Fibroblast of villous mesenchyme (primary cell): ENCODE measurements at regions not wholly inside any gene's neighbourhood (a gene's known extent, or its start where the extent isn't known, plus 50 kb on each side); places are given as distances from the start of the nearest gene placed in this dataset.

Experiments
- DNase-seq: peaks from one replicate; pipeline ENCODE4 v3.0.0-alpha.2; 2010; ENCODE audit warnings: low read depth
- H3K4me3 ChIP-seq: 2 replicates; pipeline ENCODE4 v1.5.1; 2011; ENCODE audit warnings: low read depth, mild to moderate bottlenecking, low read length
- TF ChIP-seq, protein P1 (sequence below): IDR thresholded peaks from 2 replicates; pipeline ENCODE4 v1.5.1; 2012; ENCODE audit warnings: low read depth, mild to moderate bottlenecking, low read length; ENCODE audit not compliant: insufficient read depth

DNA sequence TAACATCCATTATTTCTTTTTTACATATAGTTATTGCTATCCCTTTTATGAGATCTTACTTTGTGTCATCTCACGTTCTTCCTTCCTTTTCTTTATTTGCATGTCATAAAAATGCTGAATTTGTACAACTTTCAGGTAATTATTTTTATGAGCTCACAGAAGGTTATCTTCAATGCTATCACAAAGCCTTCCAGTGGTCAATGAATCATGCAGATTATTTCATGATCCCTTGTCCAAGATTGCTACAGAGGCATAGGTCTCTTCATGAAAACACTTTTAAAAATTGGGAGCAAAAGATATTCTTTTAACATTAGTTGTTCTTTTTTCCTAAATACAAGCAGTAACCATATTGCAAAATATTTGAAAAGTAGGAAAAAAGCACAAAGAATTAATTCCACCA lies 880.1 kb upstream of the NR2F2 start:
- TF ChIP-seq, protein P1, sequence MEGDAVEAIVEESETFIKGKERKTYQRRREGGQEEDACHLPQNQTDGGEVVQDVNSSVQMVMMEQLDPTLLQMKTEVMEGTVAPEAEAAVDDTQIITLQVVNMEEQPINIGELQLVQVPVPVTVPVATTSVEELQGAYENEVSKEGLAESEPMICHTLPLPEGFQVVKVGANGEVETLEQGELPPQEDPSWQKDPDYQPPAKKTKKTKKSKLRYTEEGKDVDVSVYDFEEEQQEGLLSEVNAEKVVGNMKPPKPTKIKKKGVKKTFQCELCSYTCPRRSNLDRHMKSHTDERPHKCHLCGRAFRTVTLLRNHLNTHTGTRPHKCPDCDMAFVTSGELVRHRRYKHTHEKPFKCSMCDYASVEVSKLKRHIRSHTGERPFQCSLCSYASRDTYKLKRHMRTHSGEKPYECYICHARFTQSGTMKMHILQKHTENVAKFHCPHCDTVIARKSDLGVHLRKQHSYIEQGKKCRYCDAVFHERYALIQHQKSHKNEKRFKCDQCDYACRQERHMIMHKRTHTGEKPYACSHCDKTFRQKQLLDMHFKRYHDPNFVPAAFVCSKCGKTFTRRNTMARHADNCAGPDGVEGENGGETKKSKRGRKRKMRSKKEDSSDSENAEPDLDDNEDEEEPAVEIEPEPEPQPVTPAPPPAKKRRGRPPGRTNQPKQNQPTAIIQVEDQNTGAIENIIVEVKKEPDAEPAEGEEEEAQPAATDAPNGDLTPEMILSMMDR, result no peak
- no peak overlapping the region for H3K4me3 ChIP-seq
- DNase-seq, result no peak

GRCh38 chr15:95451938-95452337 lies 878.6 kb upstream of the NR2F2 start:
- TF ChIP-seq, protein P1, result no peak
- H3K4me3 ChIP-seq, result no peak overlapping the region
- DNase-seq, result no peak

- TF ChIP-seq, protein P1, result no peak
- no peak for DNase-seq
- no peak overlapping the region for H3K4me3 ChIP-seq
These were observed 875.9 kb upstream of the NR2F2 start for GRCh38 chr15:95454403-95455262.

- TF ChIP-seq, protein P1, result no peak
- DNase-seq, result no peak
- no peak overlapping the region for H3K4me3 ChIP-seq
These were observed 873.0 kb upstream of the NR2F2 start for GRCh38 chr15:95457520-95457919.

GRCh38 chr15:95458721-95459120 lies 871.8 kb upstream of the NR2F2 start:
- TF ChIP-seq, protein P1, result no peak
- DNase-seq, result no peak
- H3K4me3 ChIP-seq, result no peak overlapping the region

- DNase-seq, result no peak
- H3K4me3 ChIP-seq, result no peak overlapping the region
- TF ChIP-seq, protein P1, result no peak
These were observed 871.2 kb upstream of the NR2F2 start for GRCh38 chr15:95459273-95459672.
